Neural cell (in vitro differentiated cells): ENCODE measurements at regions not wholly inside any gene's neighbourhood (a gene's known extent, or its start where the extent isn't known, plus 50 kb on each side); places are given as distances from the start of the nearest gene placed in this dataset.

ENCODE experiments used
- EP300 ChIP-seq: fragments of 450-650 bp; conservative IDR thresholded peaks from 2 replicates; pipeline ENCODE4 v1.6.1; 2014; ENCODE audit warnings: antibody characterized with exemption, mild to moderate bottlenecking, moderate library complexity; ENCODE audit not compliant: poor library complexity, severe bottlenecking
- POLR2AphosphoS5 ChIP-seq: IDR thresholded peaks from 2 replicates; pipeline ENCODE4 v1.6.1; 2012
- RAD21 ChIP-seq: fragments of 450-650 bp; conservative IDR thresholded peaks from 2 replicates; pipeline ENCODE4 v1.6.1; 2014; ENCODE audit warnings: antibody characterized with exemption, mild to moderate bottlenecking, moderate library complexity
- TF ChIP-seq, protein P1 (sequence below): fragments of 450-650 bp; IDR thresholded peaks from 2 replicates; pipeline ENCODE4 v1.5.1; 2014; ENCODE audit warnings: antibody characterized with exemption, mild to moderate bottlenecking, moderate library complexity; ENCODE audit not compliant: poor library complexity, severe bottlenecking

- TF ChIP-seq, protein P1, sequence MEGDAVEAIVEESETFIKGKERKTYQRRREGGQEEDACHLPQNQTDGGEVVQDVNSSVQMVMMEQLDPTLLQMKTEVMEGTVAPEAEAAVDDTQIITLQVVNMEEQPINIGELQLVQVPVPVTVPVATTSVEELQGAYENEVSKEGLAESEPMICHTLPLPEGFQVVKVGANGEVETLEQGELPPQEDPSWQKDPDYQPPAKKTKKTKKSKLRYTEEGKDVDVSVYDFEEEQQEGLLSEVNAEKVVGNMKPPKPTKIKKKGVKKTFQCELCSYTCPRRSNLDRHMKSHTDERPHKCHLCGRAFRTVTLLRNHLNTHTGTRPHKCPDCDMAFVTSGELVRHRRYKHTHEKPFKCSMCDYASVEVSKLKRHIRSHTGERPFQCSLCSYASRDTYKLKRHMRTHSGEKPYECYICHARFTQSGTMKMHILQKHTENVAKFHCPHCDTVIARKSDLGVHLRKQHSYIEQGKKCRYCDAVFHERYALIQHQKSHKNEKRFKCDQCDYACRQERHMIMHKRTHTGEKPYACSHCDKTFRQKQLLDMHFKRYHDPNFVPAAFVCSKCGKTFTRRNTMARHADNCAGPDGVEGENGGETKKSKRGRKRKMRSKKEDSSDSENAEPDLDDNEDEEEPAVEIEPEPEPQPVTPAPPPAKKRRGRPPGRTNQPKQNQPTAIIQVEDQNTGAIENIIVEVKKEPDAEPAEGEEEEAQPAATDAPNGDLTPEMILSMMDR, result no peak
- TF ChIP-seq RAD21 (no peak), POLR2AphosphoS5 (no peak), EP300 (no peak)
Observed at GRCh38 chr5:2829239-2829638, 77.8 kb upstream of the IRX2 start.
